Activated T-cell treated with anti-CD3 and anti-CD28 coated beads, Interleukin-2, amount 50 U/mL, for 24 hours (primary cell): ENCODE measurements at regions not wholly inside any gene's neighbourhood (a gene's known extent, or its start where the extent isn't known, plus 50 kb on each side); places are given as distances from the start of the nearest gene placed in this dataset.
A peak's percentile ranks its signal among the peaks of the same experiment; 100 is the strongest.
"Not testable (repeated sequence)": the region's sequence is repeated elsewhere in the genome, so short reads cannot be mapped to it uniquely, and the experiment has no call there.

ENCODE experiments used
- DNase-seq: peaks from one replicate; pipeline ENCODE4 v3.0.0-alpha.2; 2020
- H3K27ac Mint-ChIP-seq: 2 replicates; pipeline ENCODE4 v1.8.0; 2020; ENCODE audit warnings: mild to moderate bottlenecking, mixed read lengths
- H3K27me3 Mint-ChIP-seq: 2 replicates; pipeline ENCODE4 v1.8.0; 2020; ENCODE audit warnings: mixed read lengths
- H3K36me3 Mint-ChIP-seq: 2 replicates; pipeline ENCODE4 v1.8.0; 2020; ENCODE audit warnings: low read depth, mixed read lengths
- H3K4me1 Mint-ChIP-seq: 2 replicates; pipeline ENCODE4 v1.8.0; 2020; ENCODE audit warnings: low read depth, mixed read lengths
- H3K4me3 Mint-ChIP-seq: 2 replicates; pipeline ENCODE4 v1.8.0; 2020; ENCODE audit warnings: mild to moderate bottlenecking, moderate library complexity, mixed read lengths
- H3K9me3 Mint-ChIP-seq: 2 replicates; pipeline ENCODE4 v1.8.0; 2020; ENCODE audit warnings: mixed read lengths

- H3K9me3 Mint-ChIP-seq, H3K36me3 Mint-ChIP-seq, DNase-seq, H3K4me1 Mint-ChIP-seq, H3K4me3 Mint-ChIP-seq, H3K27me3 Mint-ChIP-seq, H3K27ac Mint-ChIP-seq: not testable (repeated sequence)
These were observed 536.1 kb downstream of the FOXD4L6 start for GRCh38 chr9:40592406-40592805.

GRCh38 chr9:40591915-40592314 lies 536.6 kb downstream of the FOXD4L6 start:
- not testable (repeated sequence) for H3K9me3 Mint-ChIP-seq, H3K36me3 Mint-ChIP-seq, H3K4me1 Mint-ChIP-seq, DNase-seq, H3K4me3 Mint-ChIP-seq, H3K27ac Mint-ChIP-seq, H3K27me3 Mint-ChIP-seq

- not testable (repeated sequence) for H3K4me3 Mint-ChIP-seq, DNase-seq, H3K36me3 Mint-ChIP-seq, H3K27me3 Mint-ChIP-seq, H3K9me3 Mint-ChIP-seq, H3K4me1 Mint-ChIP-seq, H3K27ac Mint-ChIP-seq
These were observed 540.8 kb downstream of the FOXD4L6 start for GRCh38 chr9:40587475-40588195.

GRCh38 chr9:40584039-40584438 lies 544.4 kb downstream of the FOXD4L6 start:
- not testable (repeated sequence) for H3K4me1 Mint-ChIP-seq, H3K27me3 Mint-ChIP-seq, H3K9me3 Mint-ChIP-seq, H3K36me3 Mint-ChIP-seq, H3K27ac Mint-ChIP-seq
- peak overlapping the region; percentile 47 for H3K4me3 Mint-ChIP-seq
- peak; percentile 48 for DNase-seq

- not testable (repeated sequence) for H3K27me3 Mint-ChIP-seq, H3K27ac Mint-ChIP-seq, H3K4me1 Mint-ChIP-seq, H3K9me3 Mint-ChIP-seq, DNase-seq, H3K36me3 Mint-ChIP-seq
- peak overlapping the region; percentile 35 for H3K4me3 Mint-ChIP-seq
These were observed 545.3 kb downstream of the FOXD4L6 start for GRCh38 chr9:40583230-40583629.

- not testable (repeated sequence) for H3K4me1 Mint-ChIP-seq, H3K9me3 Mint-ChIP-seq, H3K36me3 Mint-ChIP-seq, DNase-seq, H3K27ac Mint-ChIP-seq, H3K4me3 Mint-ChIP-seq, H3K27me3 Mint-ChIP-seq
These were observed 549.6 kb downstream of the FOXD4L6 start for GRCh38 chr9:40578908-40579307.
